HepG2 (cell line): ENCODE measurements at regions not wholly inside any gene's neighbourhood (a gene's known extent, or its start where the extent isn't known, plus 50 kb on each side); places are given as distances from the start of the nearest gene placed in this dataset.

ENCODE experiments used
- ATAC-seq: fragments of 200-7000 bp; cut with Tn5 transposase; 3 replicates; pipeline ENCODE4 v1.9.1; 2020; ENCODE audit warnings: mild to moderate bottlenecking, moderate library complexity
- BruUV-seq: library from RNA; stranded (reverse); fragments of 400-500 nt; replicated peaks from 2 replicates; lab custom pipeline; 2021; lab: Mats Ljungman, UMichigan
- CTCF ChIA-PET: fragments of 300-600 bp; formaldehyde crosslinking; extraction: SDS; loops from one replicate; lab custom pipeline; 2021; ENCODE audit warnings: low total read pairs, inconsistent platforms, low intra/inter-chr PET ratio; lab: Yijun Ruan, JAX
- POLR2A ChIA-PET: fragments of 350-600 bp; sonication (Branson Sonifier 250); formaldehyde crosslinking; loops from one replicate; lab custom pipeline; 2020; ENCODE audit warnings: antibody characterized with exemption, inconsistent platforms; lab: Yijun Ruan, JAX
- DNase-seq: peaks from one replicate; pipeline ENCODE4 v3.0.0-alpha.2; 2015; ENCODE audit warnings: low spot score
- FAIRE-seq: peaks from 3 replicates; lab custom pipeline; 2011; peaks lifted over from hg19 to GRCh38; lab: Jason Lieb, UNC
- H2AFZ ChIP-seq: one replicate; pipeline ENCODE4 v1.6.1; 2011; ENCODE audit warnings: low read length, inconsistent platforms
- H3K27ac ChIP-seq: fragments of 300-600 bp; 3 replicates; pipeline ENCODE4 v1.8.0; 2011; ENCODE audit warnings: mixed run types, mild to moderate bottlenecking, mixed read lengths, low read length, inconsistent platforms; ENCODE audit not compliant: insufficient read depth; ENCODE audit errors: extremely low read length
- H3K27me3 ChIP-seq, 2 experiments: fragments of 200-600 bp in 1 of 2; 2 replicates in 1 of 2; 3 replicates in 1 of 2; pipeline versions ENCODE4 v1.6.0 to v1.8.0; 2011; ENCODE audit warnings: low read length in 2 of 2, mild to moderate bottlenecking in 2 of 2, moderate library complexity in 2 of 2, inconsistent platforms in 1 of 2; ENCODE audit not compliant: insufficient read depth in 2 of 2, control insufficient read depth in 1 of 2
- H3K36me3 ChIP-seq, 2 experiments: fragments of 200-600 bp in 1 of 2; replicated peaks in 1 of 2; 2 replicates in 1 of 2; 3 replicates in 1 of 2; pipeline versions ENCODE4 v1.5.1 to v1.8.0; 2011; ENCODE audit warnings: low read length in 2 of 2, inconsistent platforms in 1 of 2; ENCODE audit not compliant: insufficient read depth in 2 of 2, control insufficient read depth in 1 of 2
- H3K4me1 ChIP-seq: 2 replicates; pipeline ENCODE4 v1.5.1; 2012; ENCODE audit warnings: low read length, inconsistent platforms; ENCODE audit not compliant: insufficient read depth
- H3K4me2 ChIP-seq: 2 replicates; pipeline ENCODE4 v1.6.0; 2011; ENCODE audit warnings: low read depth, low read length, inconsistent platforms
- H3K4me3 ChIP-seq, 3 experiments: fragments of 200-600 bp in 1 of 3; sonication (generic), shearing (Covaris generic) in 1 of 3; replicated peaks in 1 of 3; 2 replicates each; pipeline ENCODE4 v1.5.1; 2011 to 2016; ENCODE audit warnings: low read length in 3 of 3, inconsistent platforms in 2 of 3, low read depth in 2 of 3, mild to moderate bottlenecking in 2 of 3, control low read depth in 1 of 3, mixed read lengths in 1 of 3; ENCODE audit not compliant: insufficient read depth in 1 of 3
- H3K79me2 ChIP-seq: one replicate; pipeline ENCODE4 v1.6.1; 2011; ENCODE audit warnings: low read length, inconsistent platforms; ENCODE audit not compliant: insufficient read depth
- H3K9ac ChIP-seq: 2 replicates; pipeline ENCODE4 v1.6.0; 2011; ENCODE audit warnings: mild to moderate bottlenecking, low read depth, low read length, inconsistent platforms; ENCODE audit not compliant: insufficient read depth
- H3K9me3 ChIP-seq: 2 replicates; pipeline ENCODE4 v1.5.1; 2012; ENCODE audit warnings: mild to moderate bottlenecking, low read length
- H4K20me1 ChIP-seq: 2 replicates; pipeline ENCODE4 v1.6.0; 2011; ENCODE audit warnings: inconsistent platforms, mild to moderate bottlenecking, low read length, moderate library complexity; ENCODE audit not compliant: insufficient read depth
- AGO2 ChIP-seq: fragments of 200-400 bp; formaldehyde crosslinking; optimal IDR thresholded peaks from 2 replicates; pipeline ENCODE3; 2017; ENCODE audit warnings: mild to moderate bottlenecking, low read depth, low read length, moderate library complexity
- ATF7-NPFF ChIP-seq: sonication (generic); formaldehyde crosslinking; IDR thresholded peaks from 2 replicates; pipeline ENCODE4 v1.8.1; 2023; ENCODE audit warnings: mild to moderate bottlenecking, low read depth, missing genetic modification reagents, moderate library complexity
- HNF4G ChIP-seq, 2 experiments: sonication (generic) in 1 of 2; formaldehyde crosslinking in 1 of 2; IDR thresholded peaks; 2 replicates each; pipeline versions ENCODE4 v1.4.0 to v1.6.1; 2011 to 2020; ENCODE audit warnings: borderline replicate concordance in 2 of 2, low read depth in 2 of 2, mild to moderate bottlenecking in 2 of 2, low read length in 1 of 2, missing genetic modification reagents in 1 of 2, moderate library complexity in 1 of 2
- PPARG ChIP-seq: conservative IDR thresholded peaks from 2 replicates; pipeline ENCODE4 v1.6.1; 2016; ENCODE audit warnings: missing biosample characterization, missing genetic modification reagents
- TOPORS ChIP-seq: sonication (generic); formaldehyde crosslinking; IDR thresholded peaks from 2 replicates; pipeline ENCODE4 v1.8.0; 2023; ENCODE audit warnings: mild to moderate bottlenecking, missing genetic modification reagents
- TP53 ChIP-seq: sonication (generic); formaldehyde crosslinking; conservative IDR thresholded peaks from 2 replicates; pipeline ENCODE4 v1.4.0; 2020; ENCODE audit warnings: missing genetic modification reagents
- ZBTB8A ChIP-seq: sonication (generic); formaldehyde crosslinking; IDR thresholded peaks from 2 replicates; pipeline ENCODE4 v1.4.0; 2020; ENCODE audit warnings: mild to moderate bottlenecking, low read depth, missing genetic modification reagents, borderline replicate concordance
- ZNF101 ChIP-seq: sonication (generic); formaldehyde crosslinking; IDR thresholded peaks from 2 replicates; pipeline ENCODE4 v1.4.0; 2020; ENCODE audit warnings: mild to moderate bottlenecking, low read depth, missing genetic modification reagents, borderline replicate concordance
- ZNF232 ChIP-seq: sonication (generic); formaldehyde crosslinking; IDR thresholded peaks from 2 replicates; pipeline ENCODE4 v1.4.0; 2020; ENCODE audit warnings: missing genetic modification reagents, borderline replicate concordance
- ZNF329 ChIP-seq: sonication (generic); formaldehyde crosslinking; IDR thresholded peaks from 2 replicates; pipeline ENCODE4 v1.9.0; 2021; ENCODE audit warnings: low read depth, mild to moderate bottlenecking, missing genetic modification reagents
- WGBS: methylation state at CpG from one replicate; pipeline ENCODE4 v1.1.6; 2017; ENCODE audit warnings: low lambda C conversion rate; 5-methylcytosine and 5-hydroxymethylcytosine counted together
- in situ Hi-C: cut with HindIII; loops from 2 replicates; pipeline ENCODE4 v1.10.0; 2017; ENCODE audit warnings: low pct_unique_long_range_greater_than_20kb; ENCODE audit not compliant: extremely low pct_ligation_motif_present
- intact Hi-C: fragments of 100-400 bp; cut with micrococcal nuclease; formaldehyde crosslinking; loops from one replicate; pipeline ENCODE4 v1.10.0; 2022; ENCODE audit not compliant: unreplicated experiment
- TF ChIP-seq, protein P1 (sequence below), 2 experiments: IDR thresholded peaks; 2 replicates each; pipeline ENCODE4 v1.6.1; 2011 to 2012; ENCODE audit warnings: low read length in 2 of 2, borderline replicate concordance in 1 of 2, low read depth in 1 of 2, mild to moderate bottlenecking in 1 of 2, moderate library complexity in 1 of 2
- TF ChIP-seq, protein P2 (sequence below): sonication (generic); formaldehyde crosslinking; IDR thresholded peaks from 2 replicates; pipeline ENCODE4 v1.4.0; 2020; ENCODE audit warnings: missing genetic modification reagents
- TF ChIP-seq, protein P3 (sequence below): sonication (generic); formaldehyde crosslinking; IDR thresholded peaks from 2 replicates; pipeline ENCODE4 v1.8.0; 2022; ENCODE audit warnings: missing genetic modification reagents, low read depth, mild to moderate bottlenecking, borderline replicate concordance

DNA sequence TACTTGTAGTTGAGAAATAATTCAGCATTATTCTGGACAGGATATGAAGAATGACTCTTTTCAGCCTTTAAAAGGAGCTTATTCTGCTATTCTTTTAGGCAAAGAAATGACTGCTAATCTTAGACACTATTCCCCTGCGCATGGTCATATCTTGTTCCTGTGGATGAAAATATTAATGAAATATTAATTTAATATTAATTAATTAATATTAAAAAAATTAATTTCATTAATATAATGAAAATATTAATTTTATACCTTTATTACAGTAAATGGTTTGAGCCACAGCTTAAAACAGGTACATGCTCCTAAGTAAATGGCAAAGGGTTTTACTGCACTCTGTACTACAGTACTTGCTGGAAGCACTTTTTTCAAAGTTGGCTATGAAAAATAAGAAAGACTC lies 890.1 kb upstream of the PIK3C3 start (continued):
- TF ChIP-seq ZNF101 (CRISPR knock-in tag), result no peak
- TF ChIP-seq AGO2, result no peak

DNA sequence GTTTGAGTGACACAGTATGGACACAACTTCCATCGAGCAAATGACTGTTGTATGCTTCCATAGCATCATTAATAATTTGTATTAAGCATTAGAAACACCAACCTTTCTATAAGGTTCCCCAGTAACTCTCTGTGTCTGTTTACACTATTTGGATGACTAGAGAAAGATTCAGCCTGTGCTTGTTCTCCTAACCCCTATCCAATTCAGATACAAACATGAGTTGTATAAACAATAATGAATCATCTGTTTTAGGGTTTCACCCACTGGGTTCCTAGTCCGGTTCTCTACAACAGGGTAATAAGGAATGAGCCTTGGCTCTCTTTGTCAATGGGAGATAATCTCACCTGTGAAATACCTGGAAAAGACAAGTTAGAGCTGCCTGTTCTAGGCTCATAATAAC lies 894.1 kb upstream of the PIK3C3 start:
- FAIRE-seq (no peak), DNase-seq (no peak), ATAC-seq (no peak)
- H3K27me3 ChIP-seq, result no peaks in the 10 kb centered on the region
- H3K36me3 ChIP-seq, result no peaks in the 10 kb centered on the region
- H2AFZ ChIP-seq, result no peak overlapping the region
- H3K9ac ChIP-seq, result no peak overlapping the region
- no TSS peak for BruUV-seq
- H3K4me1 ChIP-seq, result no peaks in the 10 kb centered on the region
- H3K9me3 ChIP-seq, result no peaks in the 10 kb centered on the region
- ChIA-PET POLR2A (no interaction called here), CTCF (no interaction called here)
- no peaks in the 10 kb centered on the region for H4K20me1 ChIP-seq
- intact Hi-C loops, result no loop called here
- WGBS, result 0% methylated on average over 2 of the region's 2 CpGs
- no peak overlapping the region for H3K4me2 ChIP-seq
- no peak overlapping the region for H3K4me3 ChIP-seq
- H3K79me2 ChIP-seq, result no peaks in the 10 kb centered on the region
- no peak overlapping the region for H3K27ac ChIP-seq
- in situ Hi-C loops, result no loop called here
- TF ChIP-seq ZBTB8A (no peak), TP53 (CRISPR knock-in tag) (no peak), ZNF329 (CRISPR knock-in tag) (no peak), TOPORS (CRISPR knock-in tag) (no peak), PPARG (CRISPR knock-in tag) (no peak), ATF7-NPFF (CRISPR knock-in tag) (no peak), ZNF232 (CRISPR knock-in tag) (no peak), HNF4G (IDR thresholded peaks at IDR 0.05; ENCODE audit: borderline replicate concordance, low read depth, low read length) (no peak), HNF4G (CRISPR knock-in tag; IDR thresholded peaks at IDR 0.05; ENCODE audit: borderline replicate concordance, low read depth) (no peak)
- TF ChIP-seq, protein P1, sequence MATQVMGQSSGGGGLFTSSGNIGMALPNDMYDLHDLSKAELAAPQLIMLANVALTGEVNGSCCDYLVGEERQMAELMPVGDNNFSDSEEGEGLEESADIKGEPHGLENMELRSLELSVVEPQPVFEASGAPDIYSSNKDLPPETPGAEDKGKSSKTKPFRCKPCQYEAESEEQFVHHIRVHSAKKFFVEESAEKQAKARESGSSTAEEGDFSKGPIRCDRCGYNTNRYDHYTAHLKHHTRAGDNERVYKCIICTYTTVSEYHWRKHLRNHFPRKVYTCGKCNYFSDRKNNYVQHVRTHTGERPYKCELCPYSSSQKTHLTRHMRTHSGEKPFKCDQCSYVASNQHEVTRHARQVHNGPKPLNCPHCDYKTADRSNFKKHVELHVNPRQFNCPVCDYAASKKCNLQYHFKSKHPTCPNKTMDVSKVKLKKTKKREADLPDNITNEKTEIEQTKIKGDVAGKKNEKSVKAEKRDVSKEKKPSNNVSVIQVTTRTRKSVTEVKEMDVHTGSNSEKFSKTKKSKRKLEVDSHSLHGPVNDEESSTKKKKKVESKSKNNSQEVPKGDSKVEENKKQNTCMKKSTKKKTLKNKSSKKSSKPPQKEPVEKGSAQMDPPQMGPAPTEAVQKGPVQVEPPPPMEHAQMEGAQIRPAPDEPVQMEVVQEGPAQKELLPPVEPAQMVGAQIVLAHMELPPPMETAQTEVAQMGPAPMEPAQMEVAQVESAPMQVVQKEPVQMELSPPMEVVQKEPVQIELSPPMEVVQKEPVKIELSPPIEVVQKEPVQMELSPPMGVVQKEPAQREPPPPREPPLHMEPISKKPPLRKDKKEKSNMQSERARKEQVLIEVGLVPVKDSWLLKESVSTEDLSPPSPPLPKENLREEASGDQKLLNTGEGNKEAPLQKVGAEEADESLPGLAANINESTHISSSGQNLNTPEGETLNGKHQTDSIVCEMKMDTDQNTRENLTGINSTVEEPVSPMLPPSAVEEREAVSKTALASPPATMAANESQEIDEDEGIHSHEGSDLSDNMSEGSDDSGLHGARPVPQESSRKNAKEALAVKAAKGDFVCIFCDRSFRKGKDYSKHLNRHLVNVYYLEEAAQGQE (IDR thresholded peaks at IDR 0.05; ENCODE audit: borderline replicate concordance in 1 of 2, low read depth in 1 of 2, low read length in 2 of 2), result no peak
- TF ChIP-seq, protein P2, sequence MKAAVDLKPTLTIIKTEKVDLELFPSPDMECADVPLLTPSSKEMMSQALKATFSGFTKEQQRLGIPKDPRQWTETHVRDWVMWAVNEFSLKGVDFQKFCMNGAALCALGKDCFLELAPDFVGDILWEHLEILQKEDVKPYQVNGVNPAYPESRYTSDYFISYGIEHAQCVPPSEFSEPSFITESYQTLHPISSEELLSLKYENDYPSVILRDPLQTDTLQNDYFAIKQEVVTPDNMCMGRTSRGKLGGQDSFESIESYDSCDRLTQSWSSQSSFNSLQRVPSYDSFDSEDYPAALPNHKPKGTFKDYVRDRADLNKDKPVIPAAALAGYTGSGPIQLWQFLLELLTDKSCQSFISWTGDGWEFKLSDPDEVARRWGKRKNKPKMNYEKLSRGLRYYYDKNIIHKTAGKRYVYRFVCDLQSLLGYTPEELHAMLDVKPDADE (CRISPR knock-in tag), result no peak
- TF ChIP-seq, protein P3, sequence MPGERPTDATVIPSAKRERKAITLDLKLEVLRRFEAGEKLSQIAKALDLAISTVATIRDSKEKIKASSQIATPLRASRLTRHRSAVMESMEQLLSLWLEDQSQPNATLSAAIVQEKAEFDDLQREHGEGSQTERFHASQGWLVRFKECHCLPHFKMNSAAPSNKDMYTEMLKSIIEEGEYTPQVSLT (CRISPR knock-in tag), result no peak
